Right atrium auricular region (tissue), 2 donors: ENCODE measurements at regions not wholly inside any gene's neighbourhood (a gene's known extent, or its start where the extent isn't known, plus 50 kb on each side); places are given as distances from the start of the nearest gene placed in this dataset.

Experiments
- DNase-seq: peaks from one replicate; pipeline ENCODE4 v3.0.0-alpha.2; 2019; ENCODE audit warnings: low spot score
- H3K27ac ChIP-seq, 2 donors: fragments of 200-600 bp; sonication (generic); 1 replicate in 1 of 2; 2 replicates in 1 of 2; pipeline ENCODE4 v1.5.1; 2016 to 2019
- H3K27me3 ChIP-seq, 2 donors: fragments of 200-600 bp; sonication (generic); one replicate each; pipeline versions ENCODE4 v1.5.1 to v1.6.0; 2017 to 2019
- H3K36me3 ChIP-seq: fragments of 200-600 bp; sonication (generic); one replicate; pipeline ENCODE4 v1.5.1; 2016
- H3K4me1 ChIP-seq, 2 donors: fragments of 200-600 bp; sonication (generic); one replicate each; pipeline versions ENCODE4 v1.5.1 to v1.6.0; 2017 to 2019
- H3K4me3 ChIP-seq, 2 donors: fragments of 200-600 bp; sonication (generic); 1 replicate in 1 of 2; 2 replicates in 1 of 2; pipeline ENCODE4 v1.5.1; 2017 to 2019; ENCODE audit warnings: mild to moderate bottlenecking in 1 of 2, moderate library complexity in 1 of 2
- H3K9me3 ChIP-seq, 2 donors: fragments of 200-600 bp; sonication (generic); one replicate each; pipeline ENCODE4 v1.5.1; 2019
- CTCF ChIP-seq, 2 donors: fragments of 200-600 bp; sonication (generic); IDR thresholded peaks; one replicate each; pipeline ENCODE4 v1.5.1; 2019; ENCODE audit warnings: antibody characterized with exemption in 2 of 2

- no peak for DNase-seq
- no peak for TF ChIP-seq CTCF (IDR thresholded peaks at IDR 0.05)
- H3K27ac ChIP-seq, result no peak overlapping the region
- H3K4me1 ChIP-seq, result no peaks in the 10 kb centered on the region
- H3K36me3 ChIP-seq, result no peaks in the 10 kb centered on the region
- H3K27me3 ChIP-seq, result no peaks in the 10 kb centered on the region
- no peak overlapping the region for H3K4me3 ChIP-seq
- H3K9me3 ChIP-seq, result no peaks in the 10 kb centered on the region
Measured at GRCh38 chr1:177351361-177352108, 180.8 kb downstream of the BRINP2 start.

DNA sequence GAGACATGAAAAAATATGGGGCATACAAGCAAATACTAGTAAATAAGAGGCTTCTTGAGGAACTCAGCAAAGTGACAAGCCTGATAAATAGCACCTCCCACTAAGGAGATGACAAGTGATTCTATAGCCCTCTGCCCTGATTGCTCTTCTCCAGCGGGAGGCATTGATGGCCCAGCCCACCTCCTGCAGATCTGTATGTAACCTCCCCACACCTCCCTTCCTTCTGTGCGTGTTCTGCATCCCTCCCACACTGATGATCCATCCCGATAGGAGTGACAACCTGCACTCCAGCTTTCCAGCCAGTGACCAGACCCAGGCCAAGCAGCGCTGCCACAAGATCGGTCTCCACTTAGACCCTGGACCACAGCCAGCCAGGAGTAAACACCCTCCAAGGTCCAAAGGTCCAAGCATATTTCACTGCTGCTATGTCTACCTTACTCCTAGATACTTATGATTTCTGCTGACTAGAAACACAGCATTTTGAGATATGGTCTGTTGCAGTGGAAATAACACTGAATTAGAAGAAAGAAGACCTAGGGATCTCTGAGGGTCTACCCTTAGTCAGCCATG lies 176.1 kb downstream of the BRINP2 start:
- Histone ChIP-seq H3K4me3 (no peak overlapping the region), H3K36me3 (no peaks in the 10 kb centered on the region), H3K4me1 (no peaks in the 10 kb centered on the region), H3K27me3 (no peaks in the 10 kb centered on the region), H3K27ac (no peak overlapping the region), H3K9me3 (no peaks in the 10 kb centered on the region)
- no peak for DNase-seq
- TF ChIP-seq CTCF (IDR thresholded peaks at IDR 0.05), result no peak

GRCh38 chr1:177343445-177343844 lies 172.7 kb downstream of the BRINP2 start:
- no peak for DNase-seq
- H3K27ac ChIP-seq, result no peak overlapping the region
- no peaks in the 10 kb centered on the region for H3K9me3 ChIP-seq
- H3K4me3 ChIP-seq, result no peak overlapping the region
- TF ChIP-seq CTCF (IDR thresholded peaks at IDR 0.05), result no peak
- H3K27me3 ChIP-seq, result no peaks in the 10 kb centered on the region
- H3K36me3 ChIP-seq, result no peaks in the 10 kb centered on the region
- H3K4me1 ChIP-seq, result no peaks in the 10 kb centered on the region

- DNase-seq, result no peak
- H3K27me3 ChIP-seq, result no peaks in the 10 kb centered on the region
- no peaks in the 10 kb centered on the region for H3K9me3 ChIP-seq
- H3K36me3 ChIP-seq, result no peaks in the 10 kb centered on the region
- H3K27ac ChIP-seq, result no peak overlapping the region
- TF ChIP-seq CTCF (IDR thresholded peaks at IDR 0.05), result no peak
- H3K4me3 ChIP-seq, result no peak overlapping the region
- H3K4me1 ChIP-seq, result no peaks in the 10 kb centered on the region
Measured at GRCh38 chr1:177341773-177342172, 171.0 kb downstream of the BRINP2 start.

- no peaks in the 10 kb centered on the region for H3K27me3 ChIP-seq
- DNase-seq, result no peak
- no peak for TF ChIP-seq CTCF (IDR thresholded peaks at IDR 0.05)
- H3K27ac ChIP-seq, result no peak overlapping the region
- H3K4me1 ChIP-seq, result no peaks in the 10 kb centered on the region
- no peaks in the 10 kb centered on the region for H3K36me3 ChIP-seq
- H3K4me3 ChIP-seq, result no peak overlapping the region
- no peaks in the 10 kb centered on the region for H3K9me3 ChIP-seq
Measured at GRCh38 chr1:177340601-177341067, 169.9 kb downstream of the BRINP2 start.
